Upper lobe of right lung (tissue), 1 donor: ENCODE measurements at regions not wholly inside any gene's neighbourhood (a gene's known extent, or its start where the extent isn't known, plus 50 kb on each side); places are given as distances from the start of the nearest gene placed in this dataset.
"Not testable (repeated sequence)": the region's sequence is repeated elsewhere in the genome, so short reads cannot be mapped to it uniquely, and the experiment has no call there.

Experiments used
- ATAC-seq: fragments of 200-7000 bp; cut with Tn5 transposase; one replicate; pipeline ENCODE4 v1.9.1; 2020; ENCODE audit warnings: mild to moderate bottlenecking, moderate library complexity
- DNase-seq: peaks from one replicate; pipeline ENCODE4 v3.0.0-alpha.2; 2020
- H3K27ac ChIP-seq: fragments of 200-600 bp; one replicate; pipeline ENCODE4 v1.8.0; 2022
- H3K27me3 ChIP-seq: fragments of 200-600 bp; one replicate; pipeline ENCODE4 v1.8.0; 2022; ENCODE audit warnings: mild to moderate bottlenecking
- H3K36me3 ChIP-seq: fragments of 200-600 bp; one replicate; pipeline ENCODE4 v1.8.0; 2022
- H3K4me1 ChIP-seq: fragments of 200-600 bp; one replicate; pipeline ENCODE4 v1.8.0; 2022
- H3K4me3 ChIP-seq: fragments of 200-600 bp; one replicate; pipeline ENCODE4 v1.8.0; 2022; ENCODE audit warnings: mild to moderate bottlenecking
- H3K9me3 ChIP-seq: fragments of 200-600 bp; one replicate; pipeline ENCODE4 v1.8.0; 2022
- CTCF ChIP-seq: fragments of 200-600 bp; IDR thresholded peaks from one replicate; pipeline ENCODE4 v1.8.0; 2022; ENCODE audit warnings: antibody characterized with exemption
- intact Hi-C: fragments of 100-400 bp; cut with DNase I; formaldehyde crosslinking; loops from one replicate; pipeline ENCODE4 v1.11.0; 2022
- donor health status: DM: no; HTN: yes; CAD: no; lungs with severe emphysema.

GRCh38 chrX:920234-920799 is 289.7 kb downstream of the SHOX start:
- Histone ChIP-seq H3K27me3 (no peaks in the 10 kb centered on the region), H3K27ac (no peak overlapping the region), H3K36me3 (no peaks in the 10 kb centered on the region), H3K9me3 (no peaks in the 10 kb centered on the region), H3K4me3 (no peak overlapping the region), H3K4me1 (no peaks in the 10 kb centered on the region)
- intact Hi-C loops = no loop called here
- no peak for DNase-seq
- no peak for TF ChIP-seq CTCF
- no peak for ATAC-seq

DNA sequence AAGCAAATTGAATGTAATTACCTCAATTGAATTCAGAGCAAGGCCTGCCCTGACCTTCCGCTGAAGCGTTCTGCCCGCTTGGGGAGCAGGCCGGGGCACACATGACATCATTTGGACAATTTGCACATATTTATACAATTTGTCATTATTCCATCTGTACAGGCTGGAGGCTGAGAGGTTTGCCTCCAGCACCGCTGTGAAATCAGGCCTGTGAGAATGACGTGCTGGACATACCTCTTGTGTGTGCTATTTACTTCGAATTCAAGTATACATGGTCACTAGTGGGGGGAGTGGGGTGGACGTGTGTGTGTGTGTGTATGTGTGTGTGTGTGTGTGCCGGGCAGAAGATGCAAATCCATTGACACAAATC is 285.6 kb downstream of the SHOX start:
- no peaks in the 10 kb centered on the region for H3K9me3 ChIP-seq
- H3K4me3 ChIP-seq = no peak overlapping the region
- H3K27ac ChIP-seq = no peak overlapping the region
- TF ChIP-seq CTCF = no peak
- no peaks in the 10 kb centered on the region for H3K36me3 ChIP-seq
- no peak for ATAC-seq
- no peak for DNase-seq
- no peaks in the 10 kb centered on the region for H3K4me1 ChIP-seq
- intact Hi-C loops = no loop called here
- H3K27me3 ChIP-seq = no peaks in the 10 kb centered on the region

GRCh38 chrX:915427-916229 is 285.0 kb downstream of the SHOX start:
- Histone ChIP-seq H3K27me3 (no peaks in the 10 kb centered on the region), H3K27ac (no peak overlapping the region), H3K4me3 (no peak overlapping the region), H3K36me3 (no peaks in the 10 kb centered on the region), H3K9me3 (no peaks in the 10 kb centered on the region), H3K4me1 (no peaks in the 10 kb centered on the region)
- intact Hi-C loops = no loop called here
- ATAC-seq (peak; percentile 27), DNase-seq (no peak)
- TF ChIP-seq CTCF = no peak

DNA sequence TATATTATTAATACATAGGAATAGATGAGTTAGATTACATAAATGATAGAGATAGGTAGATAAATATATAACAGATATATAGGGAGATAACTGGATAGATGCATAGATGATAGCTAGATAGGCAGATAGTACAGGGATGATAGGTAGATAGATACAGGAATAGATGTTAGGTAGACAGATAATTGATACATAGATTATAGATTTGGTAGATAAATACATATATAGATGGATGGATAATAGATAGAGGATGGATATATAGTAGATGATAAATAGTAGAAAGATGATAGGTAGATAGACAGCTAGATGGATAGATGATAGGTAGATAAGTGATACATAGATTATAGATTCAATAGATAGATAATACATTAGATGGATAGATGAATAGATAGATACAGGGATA is 283.6 kb downstream of the SHOX start:
- Histone ChIP-seq H3K36me3 (no peaks in the 10 kb centered on the region), H3K27ac (no peak overlapping the region), H3K4me1 (no peaks in the 10 kb centered on the region), H3K9me3 (no peaks in the 10 kb centered on the region), H3K4me3 (no peak overlapping the region), H3K27me3 (no peaks in the 10 kb centered on the region)
- no peak for ATAC-seq
- intact Hi-C loops = no loop called here
- TF ChIP-seq CTCF = no peak
- no peak for DNase-seq

GRCh38 chrX:912677-913076 is 282.1 kb downstream of the SHOX start:
- no peaks in the 10 kb centered on the region for H3K9me3 ChIP-seq
- no peaks in the 10 kb centered on the region for H3K27me3 ChIP-seq
- no peak for DNase-seq
- no peak for ATAC-seq
- H3K36me3 ChIP-seq = no peaks in the 10 kb centered on the region
- no peak for TF ChIP-seq CTCF
- intact Hi-C loops = no loop called here
- no peaks in the 10 kb centered on the region for H3K4me1 ChIP-seq
- no peak overlapping the region for H3K4me3 ChIP-seq
- H3K27ac ChIP-seq = no peak overlapping the region

- DNase-seq, H3K4me3 ChIP-seq, intact Hi-C loops, H3K27me3 ChIP-seq, H3K4me1 ChIP-seq, H3K9me3 ChIP-seq, H3K27ac ChIP-seq, H3K36me3 ChIP-seq: not testable (repeated sequence)
- peak; percentile 51 for ATAC-seq
Measured at GRCh38 chrX:909068-909467, 278.5 kb downstream of the SHOX start.
